SK-N-MC (cell line): ENCODE measurements at regions not wholly inside any gene's neighbourhood (a gene's known extent, or its start where the extent isn't known, plus 50 kb on each side); places are given as distances from the start of the nearest gene placed in this dataset.

Experiments used
- EZH2 ChIP-seq: fragments of 200-600 bp; sonication (generic); IDR thresholded peaks from one replicate; pipeline ENCODE4 v1.6.1; 2017; ENCODE audit warnings: antibody characterized with exemption
- FOXP2 ChIP-seq: optimal IDR thresholded peaks from 2 replicates; pipeline ENCODE3; 2011; ENCODE audit warnings: mild to moderate bottlenecking, moderate library complexity; ENCODE audit not compliant: insufficient read depth; ENCODE audit errors: extremely low read length, control extremely low read depth
- POLR2AphosphoS5 ChIP-seq: IDR thresholded peaks from 2 replicates; pipeline ENCODE4 v1.6.1; 2012; ENCODE audit warnings: mild to moderate bottlenecking, low read depth, low read length, borderline replicate concordance

DNA sequence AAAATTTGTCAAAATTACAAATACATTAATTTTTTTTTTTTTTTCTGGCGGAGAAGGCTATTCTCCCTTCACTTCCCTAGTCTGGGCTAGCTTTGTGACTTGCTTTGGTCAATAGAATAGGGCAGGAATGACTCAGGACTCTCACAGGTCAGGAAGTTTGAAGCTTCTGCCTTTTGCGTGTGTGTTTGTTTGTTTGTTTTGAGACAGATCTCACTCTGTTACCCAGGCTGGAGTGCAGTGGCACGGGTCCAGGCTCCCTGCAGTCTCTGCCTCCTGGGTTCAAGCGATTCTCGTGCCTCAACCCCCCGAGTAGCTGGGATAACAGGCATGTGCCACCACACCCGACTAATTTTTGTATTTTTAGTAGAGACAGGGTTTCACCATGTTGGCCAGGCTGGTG, 55.9 kb upstream of the USP9X start:
- TF ChIP-seq POLR2AphosphoS5 (no peak), EZH2 (no peak), FOXP2 (no peak)
